CD4-positive, alpha-beta T cell treated with Interleukin-2 at 100 ng/mL for 4 hours (primary cell): ENCODE measurements at regions not wholly inside any gene's neighbourhood (a gene's known extent, or its start where the extent isn't known, plus 50 kb on each side); places are given as distances from the start of the nearest gene placed in this dataset.
"Not testable (repeated sequence)": the region's sequence is repeated elsewhere in the genome, so short reads cannot be mapped to it uniquely, and the experiment has no call there.

ENCODE experiments used
- DNase-seq: peaks from one replicate; pipeline ENCODE4 v3.0.0-alpha.2; 2020; ENCODE audit warnings: low spot score

GRCh38 chr13:81020010-81020409 lies 679.1 kb upstream of the SPRY2 start:
- DNase-seq = no peak

- DNase-seq = no peak
Observed at GRCh38 chr13:81018936-81019335, 678.0 kb upstream of the SPRY2 start.

- no peak for DNase-seq
Observed at GRCh38 chr13:81017513-81018152, 676.7 kb upstream of the SPRY2 start.

- no peak for DNase-seq
Observed at GRCh38 chr13:81012031-81012430, 671.1 kb upstream of the SPRY2 start.

GRCh38 chr13:81001828-81002385 lies 661.0 kb upstream of the SPRY2 start:
- no peak for DNase-seq

- DNase-seq = not testable (repeated sequence)
Observed at GRCh38 chr13:80998603-80999002, 657.7 kb upstream of the SPRY2 start.

- no peak for DNase-seq
Observed at GRCh38 chr13:80989747-80990146, 648.8 kb upstream of the SPRY2 start.

GRCh38 chr13:80989241-80989640 lies 648.3 kb upstream of the SPRY2 start:
- no peak for DNase-seq

- no peak for DNase-seq
Observed at GRCh38 chr13:80988391-80989151, 647.6 kb upstream of the SPRY2 start.

GRCh38 chr13:80979035-80979641 lies 638.2 kb upstream of the SPRY2 start:
- peak; percentile 26 for DNase-seq

- no peak for DNase-seq
Observed at GRCh38 chr13:80977168-80977567, 636.2 kb upstream of the SPRY2 start.

- no peak for DNase-seq
Observed at GRCh38 chr13:80975903-80976302, 635.0 kb upstream of the SPRY2 start.

GRCh38 chr13:80973721-80974120 lies 632.8 kb upstream of the SPRY2 start:
- DNase-seq = no peak

GRCh38 chr13:80972857-80973478 lies 632.0 kb upstream of the SPRY2 start:
- DNase-seq = no peak

GRCh38 chr13:80965097-80965496 lies 624.2 kb upstream of the SPRY2 start:
- DNase-seq = no peak

GRCh38 chr13:80962855-80963254 lies 621.9 kb upstream of the SPRY2 start:
- DNase-seq = no peak

- no peak for DNase-seq
Observed at GRCh38 chr13:80962173-80962572, 621.2 kb upstream of the SPRY2 start.

GRCh38 chr13:80957019-80957655 lies 616.2 kb upstream of the SPRY2 start:
- DNase-seq = no peak

- no peak for DNase-seq
Observed at GRCh38 chr13:80955501-80955900, 614.6 kb upstream of the SPRY2 start.

- DNase-seq = no peak
Observed at GRCh38 chr13:80952158-80952557, 611.2 kb upstream of the SPRY2 start.

GRCh38 chr13:80946008-80946802 lies 605.3 kb upstream of the SPRY2 start:
- DNase-seq = no peak
